ENCODE measurements at regions not wholly inside any gene's neighbourhood (a gene's known extent, or its start where the extent isn't known, plus 50 kb on each side); places are given as distances from the start of the nearest gene placed in this dataset.

DNA sequence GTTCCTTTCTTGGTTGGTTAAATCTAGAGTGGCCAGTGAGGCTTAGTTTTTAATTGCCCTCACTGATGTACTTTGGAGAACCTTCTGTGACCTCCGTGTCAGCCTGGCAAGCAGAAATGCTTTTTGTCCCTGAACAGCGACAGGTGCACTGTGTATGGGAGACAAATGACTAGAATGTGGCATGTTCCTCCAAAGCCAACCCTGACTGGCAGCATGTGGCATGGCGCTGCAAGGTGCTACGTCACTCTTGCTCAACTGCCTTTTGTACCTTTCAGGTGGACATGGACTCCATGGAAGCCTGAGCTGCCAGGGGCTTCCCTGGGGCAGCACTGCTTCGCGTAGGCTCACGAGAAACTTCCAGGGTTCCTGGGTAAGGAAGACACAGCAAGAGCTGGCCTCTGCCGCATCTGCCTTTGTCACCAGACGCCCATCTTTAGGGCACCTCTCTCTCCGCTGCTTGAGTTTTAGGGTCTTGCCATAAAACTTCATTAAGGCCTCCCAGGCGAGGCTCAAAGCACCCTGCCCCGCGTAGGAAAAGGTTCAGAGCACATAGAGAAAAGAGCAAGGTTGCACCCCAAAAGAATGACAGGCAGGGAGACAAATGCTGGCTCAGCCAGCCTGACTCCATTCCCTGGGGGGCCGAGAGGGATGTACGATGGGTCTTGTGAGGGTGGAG is 167.1 kb upstream of the SOX1 start:
- TF ChIP-seq, protein P1, sequence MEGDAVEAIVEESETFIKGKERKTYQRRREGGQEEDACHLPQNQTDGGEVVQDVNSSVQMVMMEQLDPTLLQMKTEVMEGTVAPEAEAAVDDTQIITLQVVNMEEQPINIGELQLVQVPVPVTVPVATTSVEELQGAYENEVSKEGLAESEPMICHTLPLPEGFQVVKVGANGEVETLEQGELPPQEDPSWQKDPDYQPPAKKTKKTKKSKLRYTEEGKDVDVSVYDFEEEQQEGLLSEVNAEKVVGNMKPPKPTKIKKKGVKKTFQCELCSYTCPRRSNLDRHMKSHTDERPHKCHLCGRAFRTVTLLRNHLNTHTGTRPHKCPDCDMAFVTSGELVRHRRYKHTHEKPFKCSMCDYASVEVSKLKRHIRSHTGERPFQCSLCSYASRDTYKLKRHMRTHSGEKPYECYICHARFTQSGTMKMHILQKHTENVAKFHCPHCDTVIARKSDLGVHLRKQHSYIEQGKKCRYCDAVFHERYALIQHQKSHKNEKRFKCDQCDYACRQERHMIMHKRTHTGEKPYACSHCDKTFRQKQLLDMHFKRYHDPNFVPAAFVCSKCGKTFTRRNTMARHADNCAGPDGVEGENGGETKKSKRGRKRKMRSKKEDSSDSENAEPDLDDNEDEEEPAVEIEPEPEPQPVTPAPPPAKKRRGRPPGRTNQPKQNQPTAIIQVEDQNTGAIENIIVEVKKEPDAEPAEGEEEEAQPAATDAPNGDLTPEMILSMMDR (IDR thresholded peaks at IDR 0.05) = no peak
- no peak for TF ChIP-seq POLR2A (IDR thresholded peaks at IDR 0.05)
- no peak for TF ChIP-seq POLR2AphosphoS5 (IDR thresholded peaks at IDR 0.05)
- TF ChIP-seq EP300 (IDR thresholded peaks at IDR 0.05) = no peak
